Activated naive CD4-positive, alpha-beta T cell treated with anti-CD3 and anti-CD28 coated beads, Interleukin-2, amount 50 U/mL, for 16 hours (primary cell): ENCODE measurements at regions not wholly inside any gene's neighbourhood (a gene's known extent, or its start where the extent isn't known, plus 50 kb on each side); places are given as distances from the start of the nearest gene placed in this dataset.

ENCODE experiments used
- DNase-seq: peaks from one replicate; pipeline ENCODE4 v3.0.0-alpha.2; 2020

DNA sequence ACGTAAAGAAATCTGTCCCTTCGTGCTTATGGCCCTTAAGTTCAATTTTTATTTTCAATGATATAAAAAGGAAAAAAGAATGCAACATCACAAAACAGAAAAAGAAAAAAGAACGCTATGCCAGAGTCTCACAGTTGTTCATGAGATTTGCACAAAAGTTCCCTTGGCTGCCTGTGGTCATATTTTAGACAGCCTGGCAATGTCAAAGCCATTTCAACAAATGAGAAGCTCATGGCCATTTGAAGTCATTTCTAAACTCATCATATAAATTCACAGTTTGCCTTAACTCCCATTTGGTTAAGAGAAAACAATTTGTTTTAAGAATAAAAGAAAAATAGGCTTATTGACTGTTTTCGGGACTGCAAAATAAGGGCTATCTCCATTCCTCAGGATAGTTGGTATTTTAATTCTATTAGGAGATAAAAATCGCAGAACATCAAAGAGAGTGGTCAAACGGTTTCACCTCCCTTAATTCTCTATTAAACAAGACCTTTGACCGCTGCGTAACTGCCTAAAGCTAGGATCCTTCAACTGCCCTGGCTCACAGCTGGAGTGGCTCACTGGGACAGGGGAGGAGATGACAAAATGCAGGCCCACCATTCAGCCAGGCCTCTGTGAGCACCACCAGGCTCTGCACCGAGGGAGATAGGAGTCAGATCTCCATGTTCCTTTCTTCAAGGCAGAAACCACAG lies 119.2 kb upstream of the DAAM1 start:
- no peak for DNase-seq

DNA sequence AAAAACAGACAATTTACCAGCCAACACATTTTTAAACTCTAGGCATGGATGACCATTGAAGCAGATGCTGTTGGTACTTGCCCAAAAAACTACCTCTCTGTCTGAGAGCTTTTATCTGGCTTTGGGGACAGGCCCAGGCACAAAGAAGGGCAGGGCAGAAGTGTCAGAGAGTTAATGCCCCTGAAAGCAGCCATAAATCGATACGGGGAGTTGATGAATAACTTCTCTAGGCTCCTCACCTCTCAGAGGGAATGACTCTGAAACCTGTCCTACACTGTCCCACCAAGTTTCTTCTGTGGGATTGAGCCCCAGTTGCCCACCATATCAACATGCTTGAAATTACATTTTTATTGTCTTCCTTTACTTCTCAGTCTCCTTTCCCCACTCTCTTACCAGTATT lies 113.0 kb upstream of the DAAM1 start:
- DNase-seq, result no peak

DNA sequence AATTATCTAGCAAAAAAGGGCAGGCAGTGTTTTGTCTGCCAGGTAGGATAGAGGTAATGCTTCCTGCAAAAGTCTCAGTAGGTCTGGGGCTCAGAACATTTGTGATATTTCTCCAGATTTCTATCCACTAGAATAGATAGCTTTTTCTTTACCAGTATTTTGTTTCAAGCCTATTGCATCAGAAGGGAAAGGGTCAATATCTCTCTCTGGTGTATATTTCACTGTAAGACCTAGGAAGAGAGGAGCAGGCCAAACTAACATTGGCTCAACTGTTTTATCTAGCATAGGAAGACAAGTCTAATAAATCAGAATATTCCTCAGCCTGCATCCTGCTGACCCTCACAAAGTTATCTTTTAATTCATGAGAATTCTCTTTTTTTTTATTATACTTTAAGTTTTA lies 106.7 kb upstream of the DAAM1 start:
- no peak for DNase-seq

DNA sequence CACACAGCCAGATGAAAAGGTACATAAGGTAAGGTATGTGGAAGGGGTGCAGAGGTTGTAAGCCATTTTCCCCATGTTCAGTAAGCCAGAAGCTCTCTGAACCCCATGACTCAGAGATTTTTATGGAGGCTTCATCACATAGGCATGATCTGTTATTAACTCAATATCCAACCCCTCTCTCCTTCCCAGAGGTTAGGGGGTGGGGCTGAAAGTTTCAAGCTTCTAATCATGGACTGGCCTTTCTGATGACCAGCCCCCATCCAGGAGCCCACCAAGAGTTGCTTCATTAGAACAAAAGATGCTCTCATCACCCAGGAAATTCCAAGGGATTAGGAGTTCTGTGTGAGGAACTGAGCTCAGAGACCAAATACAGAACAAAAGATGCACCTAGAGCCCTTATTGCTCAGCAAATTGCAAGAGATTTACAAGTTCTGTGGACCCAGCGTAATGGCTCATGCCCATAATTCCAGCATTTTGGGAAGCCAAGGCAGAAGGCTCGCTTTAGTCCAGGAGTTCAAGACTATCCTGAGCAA lies 103.2 kb upstream of the DAAM1 start:
- DNase-seq, result no peak

DNA sequence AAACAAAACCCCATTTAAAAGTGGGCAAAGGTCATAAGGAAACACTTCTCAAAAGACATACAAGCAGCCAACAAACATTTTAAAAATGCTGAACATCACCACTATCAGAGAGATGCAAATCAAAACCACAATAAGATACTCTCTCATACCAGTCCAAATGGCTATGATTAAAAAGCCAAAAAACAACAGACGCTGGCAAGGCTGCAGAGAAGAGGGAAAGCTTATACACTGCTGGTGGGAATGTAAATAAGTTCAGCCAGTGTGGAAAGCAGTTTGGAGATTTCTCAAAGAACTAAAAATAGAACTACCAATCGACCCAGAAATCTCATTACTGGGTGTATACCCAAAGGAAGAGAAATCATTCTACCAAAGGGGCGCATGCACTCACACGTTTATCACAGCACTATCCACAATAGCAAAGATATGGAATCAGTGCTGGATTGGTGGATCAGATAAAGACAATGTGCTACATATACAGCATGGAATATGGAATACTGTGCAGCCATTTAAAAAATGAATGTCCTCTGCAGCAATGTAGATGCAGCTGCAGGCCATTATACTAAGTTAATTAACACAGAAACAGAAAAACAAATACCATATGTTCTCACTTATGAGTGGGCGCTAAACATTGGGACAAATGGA lies 102.1 kb upstream of the DAAM1 start:
- no peak for DNase-seq

DNA sequence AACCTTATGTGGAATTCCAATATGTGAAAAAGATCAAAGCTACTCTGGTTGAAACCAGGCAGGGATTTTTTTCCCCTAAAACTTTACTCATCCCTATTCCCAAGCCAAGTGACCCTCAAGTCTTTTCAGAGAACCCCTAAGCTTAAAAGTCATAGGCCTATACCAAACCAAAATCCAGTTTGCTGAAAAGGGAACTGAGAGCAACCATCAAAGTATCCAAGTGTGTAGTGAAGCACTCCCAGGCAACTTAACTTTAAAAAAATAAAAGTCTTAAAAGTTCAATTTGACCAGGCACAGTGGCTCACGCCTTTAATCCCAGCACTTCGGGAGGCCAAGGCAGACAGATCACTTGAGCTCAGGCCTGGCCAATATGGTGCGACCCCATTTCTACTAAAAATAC lies 101.2 kb upstream of the DAAM1 start:
- DNase-seq, result no peak

DNA sequence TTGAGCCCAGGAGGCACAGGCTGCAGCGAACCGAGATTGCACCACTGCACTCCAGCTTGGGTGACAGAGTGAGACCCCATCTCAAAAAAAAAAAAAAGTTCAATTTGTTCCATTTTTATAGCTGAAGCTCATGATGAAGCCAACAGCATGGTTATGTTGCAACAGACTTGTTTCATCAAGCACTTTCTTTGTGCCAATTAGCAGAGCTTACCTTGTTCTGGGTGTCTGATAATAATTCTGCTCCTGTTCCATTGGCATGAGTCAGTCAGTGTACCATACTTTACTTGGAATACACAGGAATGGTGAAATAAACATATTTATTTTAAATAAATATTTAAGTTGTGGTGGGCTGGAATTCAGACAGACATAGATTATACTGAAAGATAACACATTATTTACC lies 100.8 kb upstream of the DAAM1 start:
- DNase-seq, result no peak

DNA sequence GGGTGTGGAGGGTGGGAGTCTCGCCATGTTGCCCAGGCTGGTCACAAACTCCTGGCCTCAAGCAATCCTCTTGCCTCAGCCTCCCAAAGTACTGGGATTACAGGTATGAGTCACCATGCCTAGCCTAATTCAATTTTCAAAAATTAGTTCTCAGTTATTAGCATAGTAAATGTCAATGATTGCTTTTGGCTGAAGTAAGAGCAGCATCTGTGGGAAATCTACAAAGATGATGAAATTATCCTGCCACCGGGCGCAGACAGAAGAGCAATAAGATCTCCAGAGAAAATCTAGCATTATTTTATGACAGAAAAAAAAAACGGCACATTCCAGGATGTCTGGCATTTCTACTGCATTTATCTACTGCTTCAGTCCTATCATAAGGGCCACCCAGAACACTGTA lies 97.9 kb upstream of the DAAM1 start:
- DNase-seq, result no peak

DNA sequence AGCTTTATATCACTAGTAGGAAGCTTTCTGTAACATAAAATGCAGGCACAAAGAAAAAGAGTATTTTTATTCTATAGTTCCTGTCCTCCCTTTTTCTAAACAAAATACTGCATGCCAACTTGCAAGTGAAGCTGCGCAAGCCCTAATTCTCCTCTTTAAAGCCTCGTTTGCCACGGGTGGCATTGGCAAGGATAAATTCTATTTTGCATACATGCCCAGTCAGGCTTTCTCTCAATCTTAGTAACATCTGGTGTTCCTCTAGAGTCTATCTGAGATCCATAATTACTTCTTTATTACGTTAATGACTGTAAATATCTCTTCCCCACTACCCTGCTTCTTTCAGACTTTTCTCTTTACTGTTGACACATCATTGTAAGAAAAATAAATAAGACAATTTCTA lies 97.1 kb upstream of the DAAM1 start:
- no peak for DNase-seq

DNA sequence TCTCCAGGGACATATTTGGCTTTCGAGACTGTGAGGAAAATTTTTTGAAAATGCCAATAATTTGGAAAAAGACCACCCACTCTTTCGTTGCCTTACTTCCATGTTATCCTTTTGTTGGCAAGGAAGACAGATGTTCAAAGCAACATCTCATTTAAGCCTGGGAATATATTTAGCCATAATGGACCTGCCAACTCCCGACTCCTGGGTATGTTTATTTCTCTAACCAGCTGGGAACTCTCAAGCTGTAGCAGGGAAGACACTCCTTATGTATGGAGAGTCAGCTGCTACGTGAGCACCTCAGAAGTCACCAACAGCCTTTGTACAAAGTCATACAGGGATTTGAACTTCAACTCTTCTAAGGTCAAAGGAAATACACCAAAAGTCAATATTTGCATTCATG lies 96.5 kb upstream of the DAAM1 start:
- DNase-seq, result no peak

DNA sequence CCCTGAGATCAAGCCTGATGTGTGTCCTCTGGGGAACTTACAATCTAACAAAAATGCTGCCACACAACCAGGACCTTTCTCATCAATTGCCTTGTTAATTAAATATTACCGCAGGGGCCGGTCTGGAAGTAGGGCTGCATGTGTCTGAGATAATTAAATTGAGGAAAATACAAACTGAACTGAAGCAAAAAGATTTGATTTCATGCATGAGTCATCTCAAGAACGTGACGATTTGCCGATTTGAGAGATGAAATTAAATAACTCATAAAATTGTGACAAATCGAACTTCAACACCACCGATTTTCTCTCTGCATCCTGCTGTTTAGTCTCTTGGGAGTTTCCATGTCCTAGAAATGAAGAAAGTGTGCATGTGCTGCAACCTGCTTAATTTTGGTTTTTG lies 94.6 kb upstream of the DAAM1 start:
- DNase-seq, result no peak

DNA sequence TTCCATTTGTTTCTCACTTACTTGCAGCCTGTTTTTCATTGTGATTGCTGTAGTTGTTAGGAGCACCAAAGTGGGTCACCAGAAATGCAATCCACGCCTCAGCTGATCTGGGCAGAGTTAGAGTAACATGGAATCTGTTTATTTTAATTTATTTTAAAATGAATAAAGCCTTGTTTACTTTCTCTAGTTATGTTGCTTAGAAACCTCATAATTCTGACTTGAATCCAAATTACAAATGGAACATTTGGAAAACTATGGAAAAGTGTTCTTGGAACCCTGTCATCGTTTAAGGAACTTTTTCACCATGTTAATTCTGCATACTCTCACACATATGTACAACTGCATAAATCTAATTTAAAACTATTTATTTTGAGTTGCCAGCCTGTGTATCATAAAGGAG lies 92.2 kb upstream of the DAAM1 start:
- DNase-seq, result no peak

DNA sequence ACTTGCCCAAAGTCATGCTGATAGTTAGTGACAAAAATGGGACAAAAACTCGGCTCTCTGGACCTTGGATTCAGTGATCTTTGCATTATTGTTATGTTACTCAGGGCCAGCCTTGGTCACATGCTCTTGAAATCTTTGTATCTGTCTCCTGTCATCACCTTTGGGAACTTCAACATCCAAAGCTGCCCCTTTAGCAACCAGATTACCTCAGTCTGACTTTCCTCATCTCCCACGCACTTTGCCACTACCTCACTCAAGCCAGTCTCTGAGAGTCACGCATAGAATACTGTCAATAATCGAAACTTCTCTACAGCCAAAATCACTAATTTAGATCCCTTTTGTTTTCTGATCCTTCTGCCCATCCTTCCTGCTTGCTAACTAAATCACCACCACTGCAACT lies 90.8 kb upstream of the DAAM1 start:
- no peak for DNase-seq

DNA sequence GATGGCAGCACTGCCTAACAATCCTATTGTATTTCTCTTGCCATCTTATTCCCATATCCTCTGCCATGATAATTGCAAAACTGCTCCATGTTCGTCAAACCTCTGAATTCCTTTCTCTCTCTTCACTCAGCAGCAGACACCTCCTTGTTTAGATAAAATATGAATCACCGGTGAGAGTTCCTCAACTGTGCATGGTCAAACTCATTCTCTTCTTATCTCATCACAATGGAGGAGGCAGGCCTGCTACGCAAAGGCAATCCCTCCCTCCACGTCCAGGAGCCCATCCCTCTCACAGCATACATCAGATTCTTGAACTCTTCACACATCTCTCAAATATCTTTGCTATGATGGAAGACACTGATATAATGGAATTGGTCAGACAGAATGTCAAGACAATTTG lies 90.1 kb upstream of the DAAM1 start:
- DNase-seq, result no peak

DNA sequence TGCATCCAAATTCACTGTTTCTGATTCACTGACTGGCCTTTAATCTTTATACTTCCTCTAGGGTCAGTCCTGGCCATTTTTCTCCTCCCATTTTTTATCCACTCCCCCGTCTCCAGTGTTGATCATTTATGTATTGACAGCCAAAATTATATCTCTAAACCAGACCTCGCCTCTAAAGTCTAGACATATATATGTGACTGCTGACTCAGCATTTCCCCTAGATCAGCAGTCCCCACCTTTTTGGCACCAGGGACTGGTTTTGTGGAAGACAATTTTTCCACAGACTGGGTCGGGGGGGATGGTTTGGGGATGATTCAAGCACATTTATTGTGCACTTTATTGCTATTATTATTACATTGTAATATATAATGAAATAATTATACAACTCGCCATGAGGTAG lies 88.3 kb upstream of the DAAM1 start:
- DNase-seq, result no peak

DNA sequence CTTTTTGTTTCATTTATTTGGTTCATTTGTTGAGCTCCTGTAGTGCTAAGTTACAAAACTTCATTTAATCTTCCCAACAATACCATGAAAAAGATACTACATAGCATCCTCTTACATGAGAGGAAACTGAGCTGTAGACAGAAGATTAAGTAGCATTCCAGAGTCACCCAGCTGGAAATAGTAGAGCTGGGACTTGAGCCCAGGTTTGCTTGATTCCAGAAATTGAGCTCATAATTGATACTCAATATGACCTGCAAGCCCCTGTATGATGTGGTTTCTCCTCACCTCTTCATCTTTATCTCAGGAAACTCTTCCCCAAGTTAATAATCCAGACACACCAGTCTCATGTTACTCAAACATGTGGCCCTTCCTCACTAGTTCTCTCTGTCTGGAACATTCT lies 87.0 kb upstream of the DAAM1 start:
- no peak for DNase-seq

DNA sequence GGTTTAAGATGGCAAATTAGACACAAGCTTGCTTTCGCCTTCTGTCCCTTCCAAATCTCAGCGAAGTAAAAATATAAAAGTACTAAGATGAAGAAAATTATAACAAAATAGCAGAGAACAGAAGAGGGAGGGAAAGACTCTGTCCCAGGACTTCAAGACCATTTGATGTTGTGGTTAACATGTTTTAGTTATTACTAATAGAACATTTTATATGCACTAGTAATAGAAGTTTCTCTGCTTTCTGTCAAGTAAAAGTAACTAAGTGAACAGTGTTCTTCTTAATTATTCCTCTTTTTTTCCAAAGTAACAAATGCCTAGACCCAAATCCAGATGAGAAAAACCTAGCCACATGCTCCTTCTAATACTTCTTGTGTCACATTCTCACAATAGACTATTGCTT lies 85.1 kb upstream of the DAAM1 start:
- no peak for DNase-seq

DNA sequence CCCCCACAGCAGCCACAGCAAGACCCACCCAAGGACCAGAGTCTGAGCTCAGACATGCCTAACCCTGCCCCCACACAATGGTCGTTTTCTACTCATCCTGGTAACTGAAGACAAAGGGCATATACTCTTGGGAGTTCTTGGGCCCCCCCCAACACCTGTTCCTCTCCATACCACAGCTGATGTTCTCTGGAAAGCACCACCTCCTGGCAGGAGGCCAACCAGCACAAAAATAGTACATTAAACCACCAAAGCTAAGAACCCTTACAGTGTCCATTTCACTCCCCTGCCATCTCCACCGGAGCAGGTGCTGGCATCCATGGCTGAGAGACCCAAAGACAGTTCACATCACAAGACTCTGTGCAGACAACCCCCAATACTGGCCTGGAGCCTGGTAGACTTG lies 80.6 kb upstream of the DAAM1 start:
- DNase-seq, result no peak

DNA sequence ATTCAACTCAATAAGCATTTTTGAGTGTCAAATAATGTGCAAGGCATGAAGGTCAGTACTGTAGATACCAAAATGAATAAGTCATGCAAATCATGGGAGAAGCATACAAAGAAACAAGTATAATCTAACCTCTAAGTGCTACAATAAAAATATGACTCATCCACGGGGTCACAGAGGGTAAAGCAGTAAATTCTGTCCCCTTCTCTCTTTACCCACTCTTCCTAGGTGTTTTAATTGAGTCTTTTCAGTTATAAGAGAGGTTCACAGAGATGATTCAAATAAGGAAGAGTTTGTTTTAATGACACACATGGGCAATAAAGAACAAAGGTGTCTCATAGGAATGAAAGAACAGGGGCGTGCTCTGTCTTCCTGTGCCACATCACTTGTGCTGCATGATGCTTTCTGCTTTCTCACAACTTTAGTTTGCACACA lies 71.5 kb upstream of the DAAM1 start:
- DNase-seq, result no peak

DNA sequence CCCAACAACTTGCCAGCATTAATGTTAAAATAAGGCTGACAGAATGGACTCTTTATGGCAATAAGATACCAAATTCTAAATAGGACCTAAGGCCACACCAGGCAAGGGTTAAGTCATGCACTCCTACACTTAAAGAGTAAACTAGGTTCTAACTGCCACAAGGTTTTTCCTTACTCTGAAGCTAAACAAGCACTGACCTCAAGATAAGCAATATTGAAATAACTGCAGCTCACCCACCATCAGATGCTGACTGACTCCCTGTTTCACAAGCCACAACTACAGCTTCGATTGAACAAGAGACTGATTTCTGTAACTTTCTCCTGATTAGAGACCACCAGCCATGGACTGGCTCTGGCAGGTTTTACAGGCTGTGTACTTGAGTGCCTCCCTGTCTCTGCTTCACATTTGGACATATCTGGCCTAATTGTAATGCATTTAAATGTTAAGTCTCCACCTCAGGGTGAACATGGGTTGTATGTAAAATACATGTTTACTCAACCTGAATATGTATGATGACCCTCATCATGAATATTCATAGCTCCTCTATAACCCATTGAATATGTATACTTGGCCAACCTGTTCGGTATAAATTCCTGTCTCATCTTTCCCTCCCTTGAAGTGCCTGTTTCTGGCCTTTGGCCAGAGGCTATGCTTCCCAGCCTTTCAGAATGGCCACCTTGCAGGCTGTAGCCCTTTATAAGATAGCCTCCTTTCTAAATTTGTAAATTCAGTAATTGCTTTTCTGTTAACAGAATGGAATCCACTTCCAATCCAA lies 70.5 kb upstream of the DAAM1 start:
- DNase-seq, result no peak

DNA sequence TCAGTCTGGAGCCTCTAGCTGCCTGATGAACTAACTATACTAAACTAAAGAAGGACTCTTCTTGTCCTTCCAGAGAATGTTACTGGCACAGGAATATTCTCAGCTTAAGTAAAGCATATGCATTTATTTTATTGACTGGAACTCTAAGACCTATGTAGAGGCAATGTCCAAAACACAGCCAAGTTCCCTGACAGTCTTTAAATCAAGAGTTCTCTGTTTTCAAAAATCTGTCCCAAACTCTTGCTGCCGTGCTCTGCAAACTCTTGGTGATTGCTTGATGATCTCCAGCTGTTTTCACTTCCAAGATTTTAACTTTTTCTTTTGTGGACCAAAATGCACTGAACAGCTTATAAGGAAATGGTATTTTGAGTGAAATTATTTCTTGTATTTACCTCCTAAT lies 67.5 kb upstream of the DAAM1 start:
- no peak for DNase-seq

DNA sequence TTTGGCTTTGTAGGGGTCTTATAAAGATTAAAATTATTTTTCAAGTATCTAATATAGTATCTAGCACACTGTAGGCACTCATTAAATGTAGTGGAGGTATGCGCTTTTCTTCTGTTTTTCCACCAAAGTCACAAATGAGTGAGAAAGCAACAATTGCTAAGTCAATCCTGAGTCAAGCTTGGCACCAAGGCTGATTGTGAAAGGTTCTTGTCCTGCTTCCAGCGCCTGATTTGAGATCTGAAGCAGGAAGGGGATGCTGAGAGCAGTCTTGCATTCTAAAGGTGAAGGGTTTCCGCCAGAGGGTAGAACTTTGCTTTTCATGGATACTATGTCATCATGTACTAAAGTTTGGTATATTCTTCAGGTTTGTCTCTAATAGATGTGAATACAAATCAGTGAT lies 64.9 kb upstream of the DAAM1 start:
- DNase-seq, result no peak

DNA sequence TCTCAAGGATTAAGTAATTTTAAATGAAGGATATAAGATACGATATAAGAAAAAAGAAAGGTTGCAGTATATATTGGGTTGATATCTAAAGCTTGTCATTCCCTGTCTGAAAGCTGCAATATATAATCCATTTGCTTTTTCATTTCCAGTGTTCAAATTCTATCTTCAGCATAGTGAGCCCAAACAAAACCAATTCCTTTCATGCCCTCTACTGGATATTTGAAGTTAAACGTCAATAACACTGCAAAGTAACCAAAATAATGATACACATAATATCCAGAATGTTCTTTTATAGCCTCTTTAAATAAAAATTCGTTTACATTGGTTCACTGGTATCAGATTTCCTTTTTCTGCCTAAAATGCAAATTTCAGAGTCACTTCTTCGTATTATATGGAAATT lies 64.5 kb upstream of the DAAM1 start:
- DNase-seq, result no peak

DNA sequence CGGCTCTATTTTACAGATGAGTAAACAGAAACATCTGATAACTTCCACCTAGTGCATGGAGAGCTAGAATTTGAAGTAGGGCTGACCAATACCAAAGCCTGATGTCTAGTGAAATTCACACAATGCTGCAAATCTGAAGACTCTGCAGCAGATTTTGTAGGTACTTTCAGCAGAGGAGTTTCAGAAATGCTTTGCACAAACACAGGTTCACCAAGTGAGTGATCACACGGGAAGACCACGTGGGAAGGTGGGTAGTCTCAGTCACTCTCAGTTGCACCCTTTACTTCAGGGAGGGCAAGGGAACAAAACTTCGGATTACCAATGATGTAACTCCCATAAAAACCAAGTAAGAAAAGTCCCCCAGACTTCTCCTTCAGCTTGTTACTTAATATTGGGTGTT lies 63.3 kb upstream of the DAAM1 start:
- no peak for DNase-seq
